NCI-H2227 (cell line): ENCODE measurements at regions not wholly inside any gene's neighbourhood (a gene's known extent, or its start where the extent isn't known, plus 50 kb on each side); places are given as distances from the start of the nearest gene placed in this dataset.
A peak's percentile ranks its signal among the peaks of the same experiment; 100 is the strongest.
"Not testable (repeated sequence)": the region's sequence is repeated elsewhere in the genome, so short reads cannot be mapped to it uniquely, and the experiment has no call there.

Experiments
- DNase-seq: peaks from one replicate; lab custom pipeline; 2025; ENCODE audit not compliant: unreplicated experiment; lab: John Stamatoyannopoulos, UW

GRCh38 chr6:147651-148050 lies 144.6 kb upstream of the DUSP22 start:
- DNase-seq: not testable (repeated sequence)

GRCh38 chr6:148051-148984 lies 144.0 kb upstream of the DUSP22 start:
- peak; percentile 72 for DNase-seq

GRCh38 chr6:150147-150546 lies 142.1 kb upstream of the DUSP22 start:
- not testable (repeated sequence) for DNase-seq

- DNase-seq: not testable (repeated sequence)
Observed at GRCh38 chr6:152436-152835, 139.9 kb upstream of the DUSP22 start.

- DNase-seq: not testable (repeated sequence)
Observed at GRCh38 chr6:153026-153425, 139.3 kb upstream of the DUSP22 start.

GRCh38 chr6:153867-154266 lies 138.4 kb upstream of the DUSP22 start:
- DNase-seq: not testable (repeated sequence)

GRCh38 chr6:154321-155092 lies 137.8 kb upstream of the DUSP22 start:
- not testable (repeated sequence) for DNase-seq

GRCh38 chr6:156010-156409 lies 136.3 kb upstream of the DUSP22 start:
- no peak for DNase-seq

GRCh38 chr6:156441-157140 lies 135.7 kb upstream of the DUSP22 start:
- not testable (repeated sequence) for DNase-seq

- peak; percentile 13 for DNase-seq
Observed at GRCh38 chr6:157176-157575, 135.1 kb upstream of the DUSP22 start.

GRCh38 chr6:161657-162056 lies 130.6 kb upstream of the DUSP22 start:
- not testable (repeated sequence) for DNase-seq

GRCh38 chr6:164720-165119 lies 127.6 kb upstream of the DUSP22 start:
- no peak for DNase-seq

- no peak for DNase-seq
Observed at GRCh38 chr6:165263-165662, 127.0 kb upstream of the DUSP22 start.

GRCh38 chr6:165906-166305 lies 126.4 kb upstream of the DUSP22 start:
- DNase-seq: no peak

GRCh38 chr6:168865-169455 lies 123.3 kb upstream of the DUSP22 start:
- DNase-seq: peak; percentile 69

GRCh38 chr6:174036-174435 lies 118.3 kb upstream of the DUSP22 start:
- no peak for DNase-seq

GRCh38 chr6:175680-176079 lies 116.6 kb upstream of the DUSP22 start:
- DNase-seq: no peak

GRCh38 chr6:176766-177165 lies 115.5 kb upstream of the DUSP22 start:
- DNase-seq: no peak

GRCh38 chr6:178119-178518 lies 114.2 kb upstream of the DUSP22 start:
- DNase-seq: no peak

- DNase-seq: not testable (repeated sequence)
Observed at GRCh38 chr6:178929-179328, 113.4 kb upstream of the DUSP22 start.
